OCI-LY7 (cell line): ENCODE measurements at regions not wholly inside any gene's neighbourhood (a gene's known extent, or its start where the extent isn't known, plus 50 kb on each side); places are given as distances from the start of the nearest gene placed in this dataset.

Experiments used
- EZH2phosphoT487 ChIP-seq: fragments of 200-600 bp; sonication (generic); IDR thresholded peaks from 2 replicates; pipeline ENCODE4 v1.6.1; 2018; ENCODE audit warnings: low read depth, borderline replicate concordance, mild to moderate bottlenecking, mixed run types, antibody characterized with exemption, low read length, moderate library complexity, mixed read lengths
- TF ChIP-seq, protein P1 (sequence below): fragments of 200-600 bp; sonication (generic); conservative IDR thresholded peaks from 2 replicates; pipeline ENCODE4 v1.5.1; 2014; ENCODE audit warnings: mild to moderate bottlenecking, antibody characterized with exemption, low read length, moderate library complexity, mixed read lengths

DNA sequence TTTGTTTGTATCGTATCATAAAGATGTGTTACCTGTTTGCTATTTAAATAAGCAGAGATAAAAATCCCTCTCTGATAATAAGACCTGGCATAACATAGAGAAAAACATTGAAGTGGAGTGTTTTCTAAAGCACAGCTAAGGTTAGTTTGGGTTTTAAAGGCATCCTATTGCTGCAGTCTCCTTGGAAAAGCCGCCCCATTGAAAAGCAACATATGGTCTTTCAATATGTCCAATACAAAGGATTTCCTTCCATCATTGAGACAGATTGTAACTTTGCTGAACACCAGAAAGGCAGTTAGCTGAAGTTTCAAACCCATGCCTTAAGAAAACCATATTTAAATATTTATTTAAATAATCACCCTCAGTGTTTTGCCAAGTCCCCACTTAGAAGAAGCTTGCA is 898.5 kb upstream of the KCND2 start:
- TF ChIP-seq, protein P1, sequence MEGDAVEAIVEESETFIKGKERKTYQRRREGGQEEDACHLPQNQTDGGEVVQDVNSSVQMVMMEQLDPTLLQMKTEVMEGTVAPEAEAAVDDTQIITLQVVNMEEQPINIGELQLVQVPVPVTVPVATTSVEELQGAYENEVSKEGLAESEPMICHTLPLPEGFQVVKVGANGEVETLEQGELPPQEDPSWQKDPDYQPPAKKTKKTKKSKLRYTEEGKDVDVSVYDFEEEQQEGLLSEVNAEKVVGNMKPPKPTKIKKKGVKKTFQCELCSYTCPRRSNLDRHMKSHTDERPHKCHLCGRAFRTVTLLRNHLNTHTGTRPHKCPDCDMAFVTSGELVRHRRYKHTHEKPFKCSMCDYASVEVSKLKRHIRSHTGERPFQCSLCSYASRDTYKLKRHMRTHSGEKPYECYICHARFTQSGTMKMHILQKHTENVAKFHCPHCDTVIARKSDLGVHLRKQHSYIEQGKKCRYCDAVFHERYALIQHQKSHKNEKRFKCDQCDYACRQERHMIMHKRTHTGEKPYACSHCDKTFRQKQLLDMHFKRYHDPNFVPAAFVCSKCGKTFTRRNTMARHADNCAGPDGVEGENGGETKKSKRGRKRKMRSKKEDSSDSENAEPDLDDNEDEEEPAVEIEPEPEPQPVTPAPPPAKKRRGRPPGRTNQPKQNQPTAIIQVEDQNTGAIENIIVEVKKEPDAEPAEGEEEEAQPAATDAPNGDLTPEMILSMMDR, result no peak
- no peak for TF ChIP-seq EZH2phosphoT487
